Cardiac fibroblast (primary cell): ENCODE measurements at regions not wholly inside any gene's neighbourhood (a gene's known extent, or its start where the extent isn't known, plus 50 kb on each side); places are given as distances from the start of the nearest gene placed in this dataset.

Source experiments
- DNase-seq, 2 donors: peaks; one replicate each; pipeline versions ENCODE4 v3.0.0 to v3.0.0-alpha.2; 2010; ENCODE audit warnings: low read depth in 2 of 2
- H3K4me3 ChIP-seq, 2 donors: replicated peaks in 1 of 2; 1 replicate in 1 of 2; 2 replicates in 1 of 2; pipeline ENCODE4 v1.5.1; 2011; ENCODE audit warnings: low read depth in 2 of 2, low read length in 2 of 2, mild to moderate bottlenecking in 2 of 2, moderate library complexity in 1 of 2
- TF ChIP-seq, protein P1 (sequence below): IDR thresholded peaks from one replicate; pipeline ENCODE4 v1.5.1; 2011; ENCODE audit warnings: low read depth, mild to moderate bottlenecking, low read length, inconsistent platforms

DNA sequence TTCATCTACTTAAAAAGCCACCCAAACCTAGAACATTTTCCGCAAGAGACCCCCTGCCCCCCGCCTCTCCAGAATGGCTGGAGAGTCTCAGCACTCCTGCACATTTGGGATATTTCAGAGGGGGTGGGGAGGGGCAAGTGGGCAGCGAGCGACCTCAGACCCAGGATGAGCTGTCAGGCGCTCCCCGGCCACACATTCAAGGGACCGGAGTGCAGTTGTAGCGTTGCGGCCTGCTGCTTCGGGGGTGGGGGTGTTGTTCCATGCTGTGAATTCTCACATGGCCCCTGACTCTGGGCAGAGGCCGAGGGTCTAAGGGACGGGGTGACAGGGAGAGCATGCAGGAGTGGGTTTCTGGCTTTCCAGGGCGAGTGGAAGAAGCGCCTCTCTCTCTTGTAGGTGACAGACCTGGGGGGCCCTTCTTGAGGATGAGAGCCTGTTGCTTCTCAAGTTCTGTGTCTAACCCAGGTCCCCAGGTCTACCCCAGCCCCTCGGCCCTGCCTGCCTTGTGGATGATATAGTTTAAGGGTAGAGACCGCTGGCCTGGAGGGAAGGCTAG, 231.2 kb downstream of the SEC14L1 start:
- TF ChIP-seq, protein P1, sequence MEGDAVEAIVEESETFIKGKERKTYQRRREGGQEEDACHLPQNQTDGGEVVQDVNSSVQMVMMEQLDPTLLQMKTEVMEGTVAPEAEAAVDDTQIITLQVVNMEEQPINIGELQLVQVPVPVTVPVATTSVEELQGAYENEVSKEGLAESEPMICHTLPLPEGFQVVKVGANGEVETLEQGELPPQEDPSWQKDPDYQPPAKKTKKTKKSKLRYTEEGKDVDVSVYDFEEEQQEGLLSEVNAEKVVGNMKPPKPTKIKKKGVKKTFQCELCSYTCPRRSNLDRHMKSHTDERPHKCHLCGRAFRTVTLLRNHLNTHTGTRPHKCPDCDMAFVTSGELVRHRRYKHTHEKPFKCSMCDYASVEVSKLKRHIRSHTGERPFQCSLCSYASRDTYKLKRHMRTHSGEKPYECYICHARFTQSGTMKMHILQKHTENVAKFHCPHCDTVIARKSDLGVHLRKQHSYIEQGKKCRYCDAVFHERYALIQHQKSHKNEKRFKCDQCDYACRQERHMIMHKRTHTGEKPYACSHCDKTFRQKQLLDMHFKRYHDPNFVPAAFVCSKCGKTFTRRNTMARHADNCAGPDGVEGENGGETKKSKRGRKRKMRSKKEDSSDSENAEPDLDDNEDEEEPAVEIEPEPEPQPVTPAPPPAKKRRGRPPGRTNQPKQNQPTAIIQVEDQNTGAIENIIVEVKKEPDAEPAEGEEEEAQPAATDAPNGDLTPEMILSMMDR = no peak
- no peak for DNase-seq
- H3K4me3 ChIP-seq = peak overlapping the region; percentile 57 to 75

DNA sequence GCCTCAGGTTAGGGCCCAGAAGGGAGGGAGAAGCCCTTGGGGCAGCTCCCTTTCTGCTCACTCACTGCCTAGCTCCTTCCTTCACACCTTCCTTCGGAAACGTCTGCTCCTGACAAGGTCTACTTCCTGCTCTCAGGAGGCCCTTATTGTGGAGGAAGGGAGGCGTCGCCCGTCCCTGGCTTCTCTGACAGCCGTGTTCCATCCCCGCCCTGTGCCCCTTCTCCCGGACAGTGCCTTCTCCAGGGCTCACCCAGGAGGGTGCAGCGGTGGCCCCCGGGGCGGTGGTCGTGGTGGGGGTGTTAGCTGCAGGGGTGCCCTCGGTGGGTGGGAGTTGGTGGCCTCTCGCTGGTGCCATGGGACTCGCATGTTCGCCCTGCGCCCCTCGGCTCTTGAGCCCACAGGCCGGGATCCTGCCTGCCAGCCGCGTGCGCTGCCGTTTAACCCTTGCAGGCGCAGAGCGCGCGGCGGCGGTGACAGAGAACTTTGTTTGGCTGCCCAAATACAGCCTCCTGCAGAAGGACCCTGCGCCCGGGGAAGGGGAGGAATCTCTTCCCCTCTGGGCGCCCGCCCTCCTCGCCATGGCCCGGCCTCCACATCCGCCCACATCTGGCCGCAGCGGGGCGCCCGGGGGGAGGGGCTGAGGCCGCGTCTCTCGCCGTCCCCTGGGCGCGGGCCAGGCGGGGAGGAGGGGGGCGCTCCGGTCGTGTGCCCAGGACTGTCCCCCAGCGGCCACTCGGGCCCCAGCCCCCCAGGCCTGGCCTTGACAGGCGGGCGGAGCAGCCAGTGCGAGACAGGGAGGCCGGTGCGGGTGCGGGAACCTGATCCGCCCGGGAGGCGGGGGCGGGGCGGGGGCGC, 231.9 kb downstream of the SEC14L1 start:
- peak overlapping the region; percentile 75 to 80 for H3K4me3 ChIP-seq
- peak; percentile 64 to 92 for DNase-seq

DNA sequence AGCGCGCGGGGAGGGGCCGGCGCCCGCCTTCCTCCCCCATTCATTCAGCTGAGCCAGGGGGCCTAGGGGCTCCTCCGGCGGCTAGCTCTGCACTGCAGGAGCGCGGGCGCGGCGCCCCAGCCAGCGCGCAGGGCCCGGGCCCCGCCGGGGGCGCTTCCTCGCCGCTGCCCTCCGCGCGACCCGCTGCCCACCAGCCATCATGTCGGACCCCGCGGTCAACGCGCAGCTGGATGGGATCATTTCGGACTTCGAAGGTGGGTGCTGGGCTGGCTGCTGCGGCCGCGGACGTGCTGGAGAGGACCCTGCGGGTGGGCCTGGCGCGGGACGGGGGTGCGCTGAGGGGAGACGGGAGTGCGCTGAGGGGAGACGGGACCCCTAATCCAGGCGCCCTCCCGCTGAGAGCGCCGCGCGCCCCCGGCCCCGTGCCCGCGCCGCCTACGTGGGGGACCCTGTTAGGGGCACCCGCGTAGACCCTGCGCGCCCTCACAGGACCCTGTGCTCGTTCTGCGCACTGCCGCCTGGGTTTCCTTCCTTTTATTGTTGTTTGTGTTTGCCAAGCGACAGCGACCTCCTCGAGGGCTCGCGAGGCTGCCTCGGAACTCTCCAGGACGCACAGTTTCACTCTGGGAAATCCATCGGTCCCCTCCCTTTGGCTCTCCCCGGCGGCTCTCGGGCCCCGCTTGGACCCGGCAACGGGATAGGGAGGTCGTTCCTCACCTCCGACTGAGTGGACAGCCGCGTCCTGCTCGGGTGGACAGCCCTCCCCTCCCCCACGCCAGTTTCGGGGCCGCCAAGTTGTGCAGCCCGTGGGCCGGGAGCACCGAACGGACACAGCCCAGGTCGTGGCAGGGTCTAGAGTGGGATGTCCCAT, 232.8 kb downstream of the SEC14L1 start:
- DNase-seq = peak in 1 of 2 donors; percentile 48
- TF ChIP-seq, protein P1 = no peak

More for the DNA sequence above, 231.9 kb downstream of the SEC14L1 start:
- TF ChIP-seq, protein P1 = no peak

DNA sequence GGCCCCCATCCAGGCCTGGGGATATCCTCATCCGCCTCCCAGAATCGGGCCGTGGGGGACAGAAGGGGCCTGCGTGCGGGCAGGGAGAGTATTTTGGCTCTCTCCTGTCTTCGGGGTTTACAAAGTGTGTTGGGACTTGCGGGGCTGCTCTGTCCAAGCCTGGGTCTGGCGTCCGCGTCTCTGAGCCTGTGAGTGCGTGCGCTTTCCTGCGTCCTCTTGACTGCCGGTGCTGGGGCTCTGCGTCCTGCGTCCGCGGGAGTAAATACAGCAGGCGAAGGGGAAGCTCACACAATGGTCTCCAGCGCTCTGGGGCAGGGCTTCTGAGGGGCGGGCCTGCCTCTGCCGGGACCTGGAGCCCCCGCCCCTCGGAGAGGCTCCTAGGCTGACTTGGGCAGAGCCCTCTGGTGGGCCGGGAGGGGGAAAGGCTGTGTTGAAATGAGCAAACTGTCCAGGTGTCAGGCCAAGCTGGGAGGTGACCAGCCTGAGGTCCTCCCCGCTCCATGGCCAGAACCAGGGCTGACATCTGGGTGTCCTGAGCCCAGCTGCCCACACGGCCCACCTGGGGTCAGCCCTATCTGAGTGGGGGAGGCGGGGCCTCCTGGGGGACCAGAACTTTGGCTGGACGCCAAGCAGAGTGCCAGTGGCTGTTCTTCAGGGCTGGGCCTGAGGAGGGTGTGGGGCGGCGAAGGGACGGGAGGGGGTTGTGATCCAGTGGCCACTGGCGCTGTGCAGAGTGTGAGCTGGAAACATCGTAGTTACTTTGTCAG, 233.6 kb downstream of the SEC14L1 start:
- DNase-seq = peak; percentile 80 to 95
- H3K4me3 ChIP-seq = peak overlapping the region; percentile 75 to 80
- TF ChIP-seq, protein P1 = peak; percentile 25

More for the DNA sequence above, 232.8 kb downstream of the SEC14L1 start:
- H3K4me3 ChIP-seq = peak overlapping the region; percentile 75 to 80

DNA sequence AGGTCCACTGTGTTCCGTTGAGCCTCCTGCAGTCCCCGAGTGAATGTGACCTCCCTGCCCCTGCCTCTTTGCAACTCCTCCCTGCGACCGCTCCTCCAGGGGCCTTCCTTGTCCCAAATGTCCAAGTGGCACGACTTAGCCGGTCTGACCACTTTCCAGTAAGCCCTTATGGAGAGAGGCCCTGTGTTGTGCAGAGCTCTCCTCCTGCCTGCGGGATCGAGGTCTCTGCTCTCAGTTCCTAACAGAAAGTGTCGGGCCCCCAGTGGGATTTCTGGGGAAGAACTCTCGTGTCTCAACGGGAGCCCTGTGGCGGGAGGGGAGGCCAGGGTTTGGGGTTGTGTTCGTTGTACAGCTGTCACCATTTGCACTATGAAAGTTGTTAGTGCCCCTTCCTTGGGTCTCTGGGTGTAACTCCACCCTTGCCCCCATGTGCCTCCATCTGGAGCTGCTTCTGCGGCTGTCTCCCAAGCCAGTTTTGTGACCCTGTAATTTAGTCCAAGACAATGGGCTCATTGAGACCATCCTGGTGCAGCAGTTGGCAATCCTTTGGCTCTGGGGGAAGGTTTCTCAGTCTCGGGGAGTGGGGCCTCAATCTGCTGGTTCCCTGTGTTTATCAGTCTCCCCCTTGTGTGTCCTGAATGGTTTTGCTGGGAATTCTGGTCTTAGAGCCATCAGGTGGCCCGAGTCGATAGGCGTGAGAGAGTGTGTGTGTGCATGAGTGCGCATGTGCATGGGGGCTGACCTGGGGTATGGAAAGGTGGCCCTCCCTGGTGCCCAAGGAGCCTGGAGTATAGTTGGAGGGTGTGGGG, 234.5 kb downstream of the SEC14L1 start:
- H3K4me3 ChIP-seq = peak overlapping the region; percentile 75 to 80
- TF ChIP-seq, protein P1 = no peak
- DNase-seq = no peak
